GM19395 (cell line): ENCODE measurements at regions not wholly inside any gene's neighbourhood (a gene's known extent, or its start where the extent isn't known, plus 50 kb on each side); places are given as distances from the start of the nearest gene placed in this dataset.

ENCODE experiments used
- ATAC-seq: cut with Tn5 transposase; IDR thresholded peaks from one replicate; pipeline ENCODE4 v1.9.1; 2021; ENCODE audit warnings: mild to moderate bottlenecking, moderate library complexity; ENCODE audit not compliant: unreplicated experiment

- no peak for ATAC-seq
Observed at GRCh38 chr16:89027281-89027680, 50.3 kb upstream of the CBFA2T3 start.

- ATAC-seq, result peak; percentile 61
Observed at GRCh38 chr16:89031715-89032659, 55.0 kb upstream of the CBFA2T3 start.

- no peak for ATAC-seq
Observed at GRCh38 chr16:89033304-89033703, 56.3 kb upstream of the CBFA2T3 start.

GRCh38 chr16:89033796-89034572 lies 57.0 kb upstream of the CBFA2T3 start:
- ATAC-seq, result no peak

- ATAC-seq, result no peak
Observed at GRCh38 chr16:89034573-89034961, 57.6 kb upstream of the CBFA2T3 start.

GRCh38 chr16:89034971-89035668 lies 58.1 kb upstream of the CBFA2T3 start:
- ATAC-seq, result no peak

GRCh38 chr16:89035669-89036570 lies 57.7 kb upstream of the ACSF3 start:
- no peak for ATAC-seq

- no peak for ATAC-seq
Observed at GRCh38 chr16:89036776-89037175, 56.9 kb upstream of the ACSF3 start.

- ATAC-seq, result no peak
Observed at GRCh38 chr16:89037261-89038152, 56.1 kb upstream of the ACSF3 start.

- no peak for ATAC-seq
Observed at GRCh38 chr16:89038221-89038721, 55.4 kb upstream of the ACSF3 start.

GRCh38 chr16:89038811-89039735 lies 54.6 kb upstream of the ACSF3 start:
- no peak for ATAC-seq

- no peak for ATAC-seq
Observed at GRCh38 chr16:89039756-89040155, 53.9 kb upstream of the ACSF3 start.

- no peak for ATAC-seq
Observed at GRCh38 chr16:89040391-89040790, 53.3 kb upstream of the ACSF3 start.

- no peak for ATAC-seq
Observed at GRCh38 chr16:89040861-89041570, 52.6 kb upstream of the ACSF3 start.

- ATAC-seq, result no peak
Observed at GRCh38 chr16:89041571-89042481, 51.8 kb upstream of the ACSF3 start.
